ENCODE measurements at regions not wholly inside any gene's neighbourhood (a gene's known extent, or its start where the extent isn't known, plus 50 kb on each side); places are given as distances from the start of the nearest gene placed in this dataset.

DNA sequence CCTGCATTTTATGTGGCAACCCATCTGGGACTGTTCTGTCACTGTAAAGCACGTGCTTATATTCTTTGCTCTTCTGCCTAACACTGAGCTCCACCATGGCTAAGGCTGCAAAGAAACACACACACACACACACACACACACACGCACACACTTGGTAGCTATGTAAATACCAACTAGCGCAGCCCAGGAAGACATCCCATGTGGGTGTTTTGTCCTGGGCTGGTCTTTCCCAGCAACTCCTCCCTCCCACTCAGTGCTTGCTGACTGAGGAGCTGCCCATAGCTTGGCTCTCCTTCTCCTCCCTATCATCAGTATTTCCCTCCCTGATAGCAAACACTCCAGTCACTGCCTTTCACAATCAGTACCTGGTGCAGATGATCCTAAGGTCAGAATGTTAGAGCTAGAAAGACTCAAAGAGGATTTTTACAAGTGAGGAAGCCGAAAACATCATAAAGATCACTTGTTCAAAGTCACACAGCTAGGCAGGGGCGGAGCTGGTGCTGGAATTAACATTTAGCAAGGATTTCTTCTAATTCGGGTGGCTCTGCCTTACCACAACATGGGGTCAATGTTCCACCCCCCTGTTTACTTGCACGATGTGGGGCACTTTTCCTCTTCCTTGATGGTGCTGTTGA is 377.1 kb upstream of the TBL1XR1 start:
- TF ChIP-seq, protein P1, sequence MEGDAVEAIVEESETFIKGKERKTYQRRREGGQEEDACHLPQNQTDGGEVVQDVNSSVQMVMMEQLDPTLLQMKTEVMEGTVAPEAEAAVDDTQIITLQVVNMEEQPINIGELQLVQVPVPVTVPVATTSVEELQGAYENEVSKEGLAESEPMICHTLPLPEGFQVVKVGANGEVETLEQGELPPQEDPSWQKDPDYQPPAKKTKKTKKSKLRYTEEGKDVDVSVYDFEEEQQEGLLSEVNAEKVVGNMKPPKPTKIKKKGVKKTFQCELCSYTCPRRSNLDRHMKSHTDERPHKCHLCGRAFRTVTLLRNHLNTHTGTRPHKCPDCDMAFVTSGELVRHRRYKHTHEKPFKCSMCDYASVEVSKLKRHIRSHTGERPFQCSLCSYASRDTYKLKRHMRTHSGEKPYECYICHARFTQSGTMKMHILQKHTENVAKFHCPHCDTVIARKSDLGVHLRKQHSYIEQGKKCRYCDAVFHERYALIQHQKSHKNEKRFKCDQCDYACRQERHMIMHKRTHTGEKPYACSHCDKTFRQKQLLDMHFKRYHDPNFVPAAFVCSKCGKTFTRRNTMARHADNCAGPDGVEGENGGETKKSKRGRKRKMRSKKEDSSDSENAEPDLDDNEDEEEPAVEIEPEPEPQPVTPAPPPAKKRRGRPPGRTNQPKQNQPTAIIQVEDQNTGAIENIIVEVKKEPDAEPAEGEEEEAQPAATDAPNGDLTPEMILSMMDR (IDR thresholded peaks at IDR 0.05), result no peak
- no peak for TF ChIP-seq POLR2A (IDR thresholded peaks at IDR 0.05)
